Adrenal gland (tissue), 5 donors: ENCODE measurements at regions not wholly inside any gene's neighbourhood (a gene's known extent, or its start where the extent isn't known, plus 50 kb on each side); places are given as distances from the start of the nearest gene placed in this dataset.

Experiments
- CTCF ChIP-seq, 6 experiments: fragments of 450-650 bp in 4 of 6; fragments of 200-600 bp in 2 of 6; sonication (generic) in 1 of 6; IDR thresholded peaks; 1 replicate in 5 of 6; 2 replicates in 1 of 6; pipeline versions ENCODE4 v1.5.1 to v1.8.0; 2016 to 2021; ENCODE audit warnings: antibody characterized with exemption in 6 of 6, mild to moderate bottlenecking in 2 of 6, moderate library complexity in 1 of 6
- POLR2A ChIP-seq, 2 donors: fragments of 450-650 bp; IDR thresholded peaks; one replicate each; pipeline ENCODE4 v1.6.1; 2017; ENCODE audit warnings: antibody characterized with exemption in 2 of 2, mild to moderate bottlenecking in 2 of 2, moderate library complexity in 1 of 2
- donor health status: DM: no; HTN: no; CAD: no.

GRCh38 chr3:945738-946137 is 147.1 kb upstream of the CNTN6 start:
- no peak for TF ChIP-seq CTCF (IDR thresholded peaks at IDR 0.05)
- TF ChIP-seq POLR2A (IDR thresholded peaks at IDR 0.05) = no peak
